NCI-H2196 treated with DMSO at 0.1 percent for 48 hours (cell line): ENCODE measurements at regions not wholly inside any gene's neighbourhood (a gene's known extent, or its start where the extent isn't known, plus 50 kb on each side); places are given as distances from the start of the nearest gene placed in this dataset.
"Not testable (repeated sequence)": the region's sequence is repeated elsewhere in the genome, so short reads cannot be mapped to it uniquely, and the experiment has no call there.

Experiments used
- DNase-seq: peaks from one replicate; lab custom pipeline; 2025; ENCODE audit not compliant: unreplicated experiment; lab: John Stamatoyannopoulos, UW

GRCh38 chr12:47491516-47492305 is 214.1 kb downstream of the RPAP3 start:
- DNase-seq = no peak

GRCh38 chr12:47488888-47489287 is 216.9 kb downstream of the RPAP3 start:
- DNase-seq = no peak

- no peak for DNase-seq
Measured at GRCh38 chr12:47481041-47481440, 224.8 kb downstream of the RPAP3 start.

- no peak for DNase-seq
Measured at GRCh38 chr12:47478426-47478825, 227.4 kb downstream of the RPAP3 start.

GRCh38 chr12:47473091-47473490 is 232.7 kb downstream of the RPAP3 start:
- no peak for DNase-seq

- not testable (repeated sequence) for DNase-seq
Measured at GRCh38 chr12:47470349-47470748, 235.5 kb downstream of the RPAP3 start.

GRCh38 chr12:47463918-47464317 is 241.9 kb downstream of the RPAP3 start:
- DNase-seq = not testable (repeated sequence)

GRCh38 chr12:47458279-47458678 is 247.6 kb downstream of the RPAP3 start:
- DNase-seq = no peak

- no peak for DNase-seq
Measured at GRCh38 chr12:47449797-47450196, 256.0 kb downstream of the RPAP3 start.

GRCh38 chr12:47442310-47442709 is 263.5 kb downstream of the RPAP3 start:
- no peak for DNase-seq

- DNase-seq = no peak
Measured at GRCh38 chr12:47441490-47441889, 264.3 kb downstream of the RPAP3 start.

GRCh38 chr12:47438175-47438574 is 267.7 kb downstream of the RPAP3 start:
- no peak for DNase-seq

- no peak for DNase-seq
Measured at GRCh38 chr12:47437570-47437969, 268.3 kb downstream of the RPAP3 start.

- DNase-seq = no peak
Measured at GRCh38 chr12:47433876-47434275, 272.0 kb downstream of the RPAP3 start.

GRCh38 chr12:47426678-47427309 is 279.0 kb downstream of the RPAP3 start:
- not testable (repeated sequence) for DNase-seq

- no peak for DNase-seq
Measured at GRCh38 chr12:47422611-47423010, 283.2 kb downstream of the RPAP3 start.

- DNase-seq = no peak
Measured at GRCh38 chr12:47419497-47419896, 286.3 kb downstream of the RPAP3 start.

- DNase-seq = no peak
Measured at GRCh38 chr12:47417955-47418354, 287.9 kb downstream of the RPAP3 start.

- no peak for DNase-seq
Measured at GRCh38 chr12:47417121-47417520, 288.7 kb downstream of the RPAP3 start.

GRCh38 chr12:47415054-47415453 is 290.8 kb downstream of the RPAP3 start:
- no peak for DNase-seq

GRCh38 chr12:47414511-47414910 is 291.3 kb downstream of the RPAP3 start:
- DNase-seq = no peak

GRCh38 chr12:47413806-47414205 is 292.0 kb downstream of the RPAP3 start:
- no peak for DNase-seq
